ENCODE measurements at regions not wholly inside any gene's neighbourhood (a gene's known extent, or its start where the extent isn't known, plus 50 kb on each side); places are given as distances from the start of the nearest gene placed in this dataset.

DNA sequence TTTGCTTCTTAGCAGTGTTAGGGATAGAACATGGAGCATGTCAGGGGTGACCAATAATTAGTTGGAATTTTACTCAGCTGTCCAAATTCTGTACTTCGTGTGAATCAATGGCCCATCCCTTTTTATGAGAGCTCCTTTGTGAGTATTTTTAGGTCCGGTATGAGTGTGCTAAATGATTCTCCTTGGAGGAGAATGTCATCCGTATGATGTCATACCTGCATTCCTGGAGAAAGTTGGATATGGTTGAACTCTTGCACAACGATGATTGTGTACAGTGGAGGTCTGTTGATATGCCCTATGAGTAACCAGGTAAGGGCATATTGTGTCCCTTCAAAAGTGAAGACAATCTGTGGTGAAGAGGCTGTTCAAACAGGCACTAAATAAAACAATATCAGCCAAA lies 400.8 kb downstream of the GXYLT1 start:
- H3K9me3 ChIP-seq, result no peaks in the 10 kb centered on the region
- ATAC-seq, result no peak
- H3K4me3 ChIP-seq, result no peak overlapping the region
- no peaks in the 10 kb centered on the region for H3K4me1 ChIP-seq
- H3K27me3 ChIP-seq, result no peaks in the 10 kb centered on the region
- H3K27ac ChIP-seq, result no peak overlapping the region
- TF ChIP-seq, protein P1, sequence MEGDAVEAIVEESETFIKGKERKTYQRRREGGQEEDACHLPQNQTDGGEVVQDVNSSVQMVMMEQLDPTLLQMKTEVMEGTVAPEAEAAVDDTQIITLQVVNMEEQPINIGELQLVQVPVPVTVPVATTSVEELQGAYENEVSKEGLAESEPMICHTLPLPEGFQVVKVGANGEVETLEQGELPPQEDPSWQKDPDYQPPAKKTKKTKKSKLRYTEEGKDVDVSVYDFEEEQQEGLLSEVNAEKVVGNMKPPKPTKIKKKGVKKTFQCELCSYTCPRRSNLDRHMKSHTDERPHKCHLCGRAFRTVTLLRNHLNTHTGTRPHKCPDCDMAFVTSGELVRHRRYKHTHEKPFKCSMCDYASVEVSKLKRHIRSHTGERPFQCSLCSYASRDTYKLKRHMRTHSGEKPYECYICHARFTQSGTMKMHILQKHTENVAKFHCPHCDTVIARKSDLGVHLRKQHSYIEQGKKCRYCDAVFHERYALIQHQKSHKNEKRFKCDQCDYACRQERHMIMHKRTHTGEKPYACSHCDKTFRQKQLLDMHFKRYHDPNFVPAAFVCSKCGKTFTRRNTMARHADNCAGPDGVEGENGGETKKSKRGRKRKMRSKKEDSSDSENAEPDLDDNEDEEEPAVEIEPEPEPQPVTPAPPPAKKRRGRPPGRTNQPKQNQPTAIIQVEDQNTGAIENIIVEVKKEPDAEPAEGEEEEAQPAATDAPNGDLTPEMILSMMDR (IDR thresholded peaks at IDR 0.05), result no peak
- intact Hi-C loops (cut with DNase I), result no loop called here
- no peaks in the 10 kb centered on the region for H3K36me3 ChIP-seq
- DNase-seq, result no peak

DNA sequence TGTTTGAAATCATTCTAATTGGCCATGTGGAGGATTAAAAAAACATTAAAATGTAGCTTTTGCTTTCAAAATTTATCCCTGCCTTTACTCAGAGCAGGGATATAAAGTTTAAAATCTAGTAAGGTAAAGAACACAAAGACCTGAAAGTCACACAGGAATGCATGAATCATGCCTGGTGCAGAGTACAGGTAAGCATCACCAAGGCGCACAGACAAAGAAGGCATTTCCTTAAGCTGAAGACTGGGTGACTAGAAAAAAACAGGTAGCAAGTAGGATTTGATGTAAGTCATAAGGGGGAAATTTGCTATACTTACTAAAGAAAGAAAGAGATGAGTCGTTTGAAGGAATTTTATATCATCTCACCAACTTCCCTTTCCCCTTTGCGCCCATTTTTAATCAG lies 405.6 kb downstream of the GXYLT1 start:
- ATAC-seq (no peak), DNase-seq (no peak)
- H3K4me1 ChIP-seq, result no peaks in the 10 kb centered on the region
- H3K36me3 ChIP-seq, result no peaks in the 10 kb centered on the region
- H3K9me3 ChIP-seq, result no peaks in the 10 kb centered on the region
- H3K4me3 ChIP-seq, result no peak overlapping the region
- H3K27me3 ChIP-seq, result no peaks in the 10 kb centered on the region
- no peak overlapping the region for H3K27ac ChIP-seq
- intact Hi-C loops (cut with DNase I), result no loop called here
- TF ChIP-seq, protein P1 (IDR thresholded peaks at IDR 0.05), result no peak

DNA sequence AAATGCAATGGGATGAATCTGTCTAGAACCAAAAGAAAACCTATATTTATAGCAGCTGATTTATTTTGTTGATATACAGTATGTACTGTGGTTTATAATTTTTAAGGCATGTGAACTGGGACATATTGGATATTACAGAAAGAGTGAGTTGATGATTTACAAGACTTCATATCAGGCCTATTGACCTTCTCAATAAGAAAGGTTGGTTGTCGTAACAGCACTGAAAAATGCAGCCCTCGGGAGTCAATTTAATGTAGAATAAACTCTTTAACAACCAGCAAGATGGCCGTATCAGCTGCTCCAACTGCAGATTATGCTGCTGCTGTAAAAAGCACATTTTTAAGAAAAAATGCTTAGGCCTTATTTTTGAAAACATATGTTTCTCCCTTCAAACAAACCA lies 407.3 kb downstream of the GXYLT1 start:
- intact Hi-C loops (cut with DNase I), result no loop called here
- no peaks in the 10 kb centered on the region for H3K27me3 ChIP-seq
- ATAC-seq (no peak), DNase-seq (no peak)
- TF ChIP-seq, protein P1 (IDR thresholded peaks at IDR 0.05), result no peak
- H3K4me1 ChIP-seq, result no peaks in the 10 kb centered on the region
- no peaks in the 10 kb centered on the region for H3K36me3 ChIP-seq
- no peak overlapping the region for H3K27ac ChIP-seq
- H3K4me3 ChIP-seq, result no peak overlapping the region
- H3K9me3 ChIP-seq, result no peaks in the 10 kb centered on the region

- H3K4me1 ChIP-seq, result no peaks in the 10 kb centered on the region
- ATAC-seq, result no peak
Measured at GRCh38 chr12:41736436-41736835, 408.2 kb downstream of the GXYLT1 start.

GRCh38 chr12:41731691-41732090 lies 413.0 kb downstream of the GXYLT1 start:
- Histone ChIP-seq H3K27ac (no peak overlapping the region), H3K9me3 (no peaks in the 10 kb centered on the region), H3K27me3 (no peaks in the 10 kb centered on the region), H3K4me1 (no peaks in the 10 kb centered on the region), H3K36me3 (no peaks in the 10 kb centered on the region), H3K4me3 (no peak overlapping the region)
- no peak for DNase-seq
- intact Hi-C loops (cut with DNase I), result no loop called here
- ATAC-seq, result no peak
- TF ChIP-seq, protein P1 (IDR thresholded peaks at IDR 0.05), result no peak

More at GRCh38 chr12:41736436-41736835, 408.2 kb downstream of the GXYLT1 start:
- Histone ChIP-seq H3K36me3 (no peaks in the 10 kb centered on the region), H3K4me3 (no peak overlapping the region), H3K9me3 (no peaks in the 10 kb centered on the region), H3K27me3 (no peaks in the 10 kb centered on the region), H3K27ac (no peak overlapping the region)
- intact Hi-C loops (cut with DNase I), result no loop called here
- TF ChIP-seq, protein P1 (IDR thresholded peaks at IDR 0.05), result no peak
- DNase-seq, result no peak

DNA sequence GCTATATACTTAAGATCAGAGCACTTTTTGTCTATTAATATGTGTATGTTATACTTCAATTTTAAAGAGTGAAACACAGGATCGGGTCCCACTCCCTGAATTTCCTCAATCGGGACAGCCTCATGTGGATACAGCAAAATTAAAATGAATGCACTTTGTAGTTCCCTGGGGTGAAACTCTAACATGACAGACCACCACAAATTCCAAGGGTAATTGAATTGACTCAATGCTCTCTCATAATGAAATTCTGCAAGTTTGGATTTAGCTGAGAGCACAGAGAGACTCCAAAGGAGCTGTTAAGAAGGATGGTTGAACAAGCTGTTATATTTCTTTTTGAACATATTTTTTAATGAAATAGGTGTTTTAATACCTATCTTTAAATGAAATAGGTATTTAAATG lies 413.6 kb downstream of the GXYLT1 start:
- intact Hi-C loops (cut with DNase I), result no loop called here
- Histone ChIP-seq H3K4me1 (no peaks in the 10 kb centered on the region), H3K4me3 (no peak overlapping the region), H3K9me3 (no peaks in the 10 kb centered on the region), H3K36me3 (no peaks in the 10 kb centered on the region), H3K27ac (no peak overlapping the region), H3K27me3 (no peaks in the 10 kb centered on the region)
- TF ChIP-seq, protein P1 (IDR thresholded peaks at IDR 0.05), result no peak
- DNase-seq (no peak), ATAC-seq (no peak)

Data from upper lobe of right lung (tissue), 1 donor.